GM21526 (cell line): ENCODE measurements at regions not wholly inside any gene's neighbourhood (a gene's known extent, or its start where the extent isn't known, plus 50 kb on each side); places are given as distances from the start of the nearest gene placed in this dataset.

Experiments
- ATAC-seq: cut with Tn5 transposase; IDR thresholded peaks from one replicate; pipeline ENCODE4 v1.9.1; 2021; ENCODE audit warnings: moderate library complexity; ENCODE audit not compliant: unreplicated experiment, low FRiP score

DNA sequence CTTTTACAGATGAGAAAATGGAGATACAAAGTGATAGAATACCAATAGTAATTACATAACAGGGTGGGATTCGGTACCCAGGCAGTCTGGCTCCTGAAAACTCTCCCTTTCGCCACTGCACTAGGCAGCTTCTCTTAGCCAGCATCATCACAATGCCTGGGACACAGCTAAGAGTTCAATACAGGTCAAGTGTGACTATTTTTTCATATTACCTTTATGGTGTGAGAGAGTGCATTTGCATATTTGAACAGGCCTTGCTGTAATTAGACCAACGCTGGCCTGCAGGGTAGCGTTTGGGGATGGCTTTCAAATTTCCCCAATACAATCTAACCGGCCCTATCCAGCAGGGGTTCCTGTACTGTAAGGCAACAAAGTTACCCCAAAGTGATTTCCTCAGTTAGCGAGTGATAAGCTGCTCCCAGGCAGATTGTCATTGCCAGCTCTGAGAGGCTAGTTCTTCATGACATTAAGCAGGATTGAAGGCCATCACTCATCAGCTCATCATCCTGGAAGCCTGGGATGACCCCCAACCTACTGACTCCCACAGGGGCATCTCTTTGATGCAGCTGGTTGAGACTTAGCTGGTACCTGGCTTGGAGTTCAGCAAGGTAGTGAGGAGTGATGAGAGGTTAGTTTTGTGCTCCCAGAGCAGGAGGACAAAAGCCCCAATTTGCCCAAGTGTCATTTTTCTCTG, 836.8 kb upstream of the LCORL start:
- ATAC-seq = no peak

DNA sequence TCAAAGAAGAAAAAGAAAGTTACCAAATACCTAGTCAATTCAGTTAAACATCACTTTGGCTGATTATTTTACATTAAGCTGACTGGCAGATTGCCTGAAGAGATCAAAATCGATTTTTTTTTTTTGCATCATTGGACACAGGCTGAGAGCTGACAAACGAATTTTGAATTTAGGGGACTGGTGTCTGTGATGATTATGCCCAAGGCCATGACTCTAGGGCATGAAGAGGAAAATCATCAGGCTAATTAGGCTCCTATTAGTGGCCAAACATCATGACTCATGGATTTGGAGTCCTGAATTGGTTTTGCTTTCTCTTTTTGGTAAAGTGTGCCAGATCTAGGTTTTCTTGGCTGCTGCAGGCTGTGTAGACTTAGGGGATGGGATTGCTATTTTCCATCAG, 829.3 kb upstream of the LCORL start:
- ATAC-seq = no peak

DNA sequence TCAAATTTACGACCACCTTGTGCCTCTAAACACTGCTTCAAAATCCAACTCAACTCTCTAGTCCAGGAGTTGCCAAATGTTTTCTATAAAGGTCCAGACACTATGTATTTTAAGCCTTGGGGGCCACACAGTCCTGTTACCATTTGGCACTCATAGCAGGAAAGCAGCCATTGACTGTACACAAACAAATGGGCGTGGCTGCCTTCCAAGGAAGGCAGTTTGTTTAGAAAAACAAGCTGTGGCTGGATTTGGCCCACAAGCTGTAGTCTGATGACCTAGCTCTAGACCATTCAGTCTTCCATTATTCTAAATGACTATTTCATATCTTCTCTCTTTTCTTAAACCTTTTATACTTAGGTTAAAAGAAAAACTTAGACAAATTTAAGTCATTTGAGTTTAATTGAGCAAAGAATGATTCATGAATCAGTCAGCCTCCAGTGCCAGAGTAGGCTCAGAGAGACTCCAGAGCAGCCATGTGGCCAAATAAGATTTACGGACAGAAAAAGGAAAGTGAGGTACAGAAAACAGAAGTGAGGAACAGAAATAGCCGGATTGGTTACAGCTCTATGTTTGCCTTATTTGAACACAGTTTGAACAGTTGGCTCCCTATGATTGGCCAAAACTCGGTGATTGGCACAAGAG, 825.8 kb upstream of the LCORL start:
- no peak for ATAC-seq

GRCh38 chr4:18846313-18846712, 824.8 kb upstream of the LCORL start:
- ATAC-seq = no peak

DNA sequence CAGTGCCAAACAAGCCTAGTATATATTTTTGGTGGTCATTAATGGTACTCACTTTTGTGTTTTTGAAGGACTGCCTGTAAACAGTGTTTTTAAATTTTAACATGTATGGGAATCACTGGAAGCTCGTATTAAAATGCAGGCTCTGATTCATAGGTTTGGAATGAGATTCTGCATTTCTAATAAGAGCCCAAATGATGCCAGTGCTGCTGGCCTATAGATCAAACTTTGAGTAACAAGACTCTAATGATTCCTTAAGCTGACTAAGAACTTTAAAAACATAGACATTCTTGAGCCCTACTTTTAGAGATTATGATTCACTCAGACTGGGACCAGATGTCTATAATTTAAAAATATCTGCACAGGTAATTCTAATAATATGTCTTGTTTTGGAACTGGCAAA, 823.2 kb upstream of the LCORL start:
- ATAC-seq = no peak

DNA sequence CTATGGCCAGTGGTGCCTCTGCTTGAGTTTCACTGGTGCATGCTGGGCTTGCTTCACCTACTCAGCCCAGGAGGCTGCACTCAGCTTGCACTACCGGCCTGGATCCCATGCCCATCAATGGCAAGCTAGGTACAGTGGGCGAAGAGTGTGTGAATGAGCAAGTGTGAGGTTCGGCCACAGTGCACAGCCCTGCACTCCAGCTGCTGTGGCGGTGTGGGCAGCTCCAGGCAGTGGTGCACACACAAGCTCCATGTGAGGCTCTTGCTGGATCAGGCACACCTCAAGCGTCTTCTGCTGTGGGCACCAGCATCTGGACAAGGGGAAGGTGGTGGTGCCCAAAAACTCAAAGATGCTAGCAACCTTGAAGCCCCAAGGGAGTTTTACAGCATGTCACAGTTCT, 820.9 kb upstream of the LCORL start:
- no peak for ATAC-seq

DNA sequence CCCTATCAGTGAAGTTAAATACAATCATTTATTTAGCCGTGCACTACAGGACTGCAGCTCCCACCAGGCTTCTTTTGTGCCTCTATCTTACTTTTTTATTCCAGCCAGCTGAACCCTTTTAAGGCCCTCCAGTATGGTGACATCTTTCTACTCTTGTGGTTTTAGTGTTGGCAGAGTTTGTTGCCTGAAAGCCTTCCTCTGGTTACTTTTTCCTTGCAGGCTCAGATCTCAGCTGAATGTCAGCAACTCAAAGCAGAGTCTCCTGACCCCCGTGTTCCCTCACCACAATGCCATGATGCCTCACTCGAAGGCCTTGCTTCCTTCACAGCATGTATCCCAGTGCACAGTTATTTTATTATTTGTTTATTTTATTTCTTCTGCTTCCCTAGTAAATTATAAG, 818.9 kb upstream of the LCORL start:
- no peak for ATAC-seq

GRCh38 chr4:18816228-18816895, 794.8 kb upstream of the LCORL start:
- no peak for ATAC-seq

GRCh38 chr4:18815779-18816173, 794.2 kb upstream of the LCORL start:
- no peak for ATAC-seq

- no peak for ATAC-seq
Measured at GRCh38 chr4:18815081-18815778, 793.7 kb upstream of the LCORL start.

GRCh38 chr4:18813771-18814170, 792.2 kb upstream of the LCORL start:
- ATAC-seq = no peak

GRCh38 chr4:18813055-18813454, 791.5 kb upstream of the LCORL start:
- no peak for ATAC-seq

GRCh38 chr4:18803781-18804180, 782.2 kb upstream of the LCORL start:
- ATAC-seq = no peak

- ATAC-seq = no peak
Measured at GRCh38 chr4:18798123-18798522, 776.6 kb upstream of the LCORL start.

- no peak for ATAC-seq
Measured at GRCh38 chr4:18795794-18796193, 774.2 kb upstream of the LCORL start.

- no peak for ATAC-seq
Measured at GRCh38 chr4:18777190-18777930, 755.8 kb upstream of the LCORL start.

GRCh38 chr4:18767921-18768320, 746.4 kb upstream of the LCORL start:
- ATAC-seq = no peak

DNA sequence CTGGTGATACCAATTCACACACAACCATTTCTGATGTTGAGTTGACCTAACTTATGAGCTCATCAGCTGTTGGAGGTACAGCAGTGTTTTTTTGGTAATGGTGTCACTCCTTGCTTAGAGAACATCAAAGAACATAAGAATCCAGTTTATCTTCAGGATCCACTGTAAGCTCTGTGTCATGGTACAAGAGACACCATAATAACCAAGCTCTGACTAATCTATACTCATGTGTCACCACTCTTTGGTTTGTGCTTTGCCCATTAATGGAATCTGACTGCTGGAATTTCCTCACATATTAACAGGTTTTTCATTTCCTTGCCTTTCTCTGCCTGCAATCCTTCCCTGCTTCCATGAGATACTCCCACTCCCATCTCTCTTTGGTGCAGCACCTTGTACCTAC, 735.1 kb upstream of the LCORL start:
- no peak for ATAC-seq

- no peak for ATAC-seq
Measured at GRCh38 chr4:18754180-18754579, 732.6 kb upstream of the LCORL start.

- no peak for ATAC-seq
Measured at GRCh38 chr4:18751083-18751482, 729.5 kb upstream of the LCORL start.

GRCh38 chr4:18749391-18749790, 727.8 kb upstream of the LCORL start:
- no peak for ATAC-seq
